ENCODE measurements at regions not wholly inside any gene's neighbourhood (a gene's known extent, or its start where the extent isn't known, plus 50 kb on each side); places are given as distances from the start of the nearest gene placed in this dataset.

GRCh38 chr15:38904298-38904697, 339.7 kb upstream of the RASGRP1 start (continued):
- no peak for TF ChIP-seq EZH2 (IDR thresholded peaks at IDR 0.05; ENCODE audit: low read depth, low read length, severe bottlenecking)
- TF ChIP-seq MAFK (IDR thresholded peaks at IDR 0.05; ENCODE audit: low read depth, low read length): no peak
